Glutamatergic neuron (in vitro differentiated cells): ENCODE measurements at regions not wholly inside any gene's neighbourhood (a gene's known extent, or its start where the extent isn't known, plus 50 kb on each side); places are given as distances from the start of the nearest gene placed in this dataset.
"Not testable (repeated sequence)": the region's sequence is repeated elsewhere in the genome, so short reads cannot be mapped to it uniquely, and the experiment has no call there.

Source experiments
- DNase-seq: peaks from one replicate; pipeline ENCODE4 v3.0.0; 2022
- H3K27ac Mint-ChIP-seq: one replicate; pipeline ENCODE4 v1.8.0; 2020; ENCODE audit warnings: mild to moderate bottlenecking, mixed read lengths, inconsistent platforms; ENCODE audit not compliant: unreplicated experiment
- H3K27me3 Mint-ChIP-seq: one replicate; pipeline ENCODE4 v1.8.0; 2020; ENCODE audit warnings: mild to moderate bottlenecking, moderate library complexity, mixed read lengths, inconsistent platforms; ENCODE audit not compliant: unreplicated experiment
- H3K36me3 Mint-ChIP-seq: one replicate; pipeline ENCODE4 v1.8.0; 2020; ENCODE audit warnings: mild to moderate bottlenecking, mixed read lengths, inconsistent platforms; ENCODE audit not compliant: unreplicated experiment
- H3K4me1 Mint-ChIP-seq: one replicate; pipeline ENCODE4 v1.8.0; 2020; ENCODE audit warnings: mild to moderate bottlenecking, low read depth, mixed read lengths, inconsistent platforms; ENCODE audit not compliant: unreplicated experiment
- H3K4me3 Mint-ChIP-seq: one replicate; pipeline ENCODE4 v1.8.0; 2020; ENCODE audit warnings: mild to moderate bottlenecking, mixed read lengths, inconsistent platforms; ENCODE audit not compliant: unreplicated experiment
- H3K9me3 Mint-ChIP-seq: one replicate; pipeline ENCODE4 v1.8.0; 2020; ENCODE audit warnings: mild to moderate bottlenecking, moderate library complexity, mixed read lengths, inconsistent platforms; ENCODE audit not compliant: unreplicated experiment
- CTCF ChIP-seq: fragments of 200-600 bp; sonication (generic); IDR thresholded peaks from one replicate; pipeline ENCODE4 v1.5.0; 2021; ENCODE audit not compliant: partially characterized antibody, unreplicated experiment

GRCh38 chr2:41027095-41027494 lies 575.2 kb upstream of the SLC8A1 start:
- no peaks in the 10 kb centered on the region for H3K27me3 Mint-ChIP-seq
- no peak for TF ChIP-seq CTCF

GRCh38 chr2:41031282-41031681 lies 579.4 kb upstream of the SLC8A1 start:
- H3K9me3 Mint-ChIP-seq: no peaks in the 10 kb centered on the region
- H3K4me3 Mint-ChIP-seq: no peak overlapping the region
- no peak for DNase-seq
- no peak overlapping the region for H3K27ac Mint-ChIP-seq
- H3K4me1 Mint-ChIP-seq: no peaks in the 10 kb centered on the region
- H3K36me3 Mint-ChIP-seq: no peaks in the 10 kb centered on the region
- no peaks in the 10 kb centered on the region for H3K27me3 Mint-ChIP-seq
- TF ChIP-seq CTCF: no peak

More at GRCh38 chr2:41027095-41027494, 575.2 kb upstream of the SLC8A1 start:
- H3K4me1 Mint-ChIP-seq: peaks cover 11% of the 10 kb centered on the region
- no peak overlapping the region for H3K27ac Mint-ChIP-seq
- no peak for DNase-seq
- H3K4me3 Mint-ChIP-seq: no peak overlapping the region
- no peaks in the 10 kb centered on the region for H3K9me3 Mint-ChIP-seq
- no peaks in the 10 kb centered on the region for H3K36me3 Mint-ChIP-seq

- Mint-ChIP-seq H3K27me3 (no peaks in the 10 kb centered on the region), H3K27ac (no peak overlapping the region), H3K4me3 (no peak overlapping the region), H3K4me1 (no peaks in the 10 kb centered on the region), H3K9me3 (no peaks in the 10 kb centered on the region), H3K36me3 (no peaks in the 10 kb centered on the region)
- DNase-seq: no peak
- no peak for TF ChIP-seq CTCF
Observed at GRCh38 chr2:41032715-41033114, 580.8 kb upstream of the SLC8A1 start.

GRCh38 chr2:41033127-41033526 lies 581.2 kb upstream of the SLC8A1 start:
- Mint-ChIP-seq H3K4me3 (no peak overlapping the region), H3K36me3 (no peaks in the 10 kb centered on the region), H3K4me1 (no peaks in the 10 kb centered on the region), H3K27me3 (no peaks in the 10 kb centered on the region), H3K27ac (no peak overlapping the region), H3K9me3 (no peaks in the 10 kb centered on the region)
- DNase-seq: no peak
- no peak for TF ChIP-seq CTCF

GRCh38 chr2:41038408-41038807 lies 586.5 kb upstream of the SLC8A1 start:
- H3K4me3 Mint-ChIP-seq: no peak overlapping the region
- H3K36me3 Mint-ChIP-seq: no peaks in the 10 kb centered on the region
- no peaks in the 10 kb centered on the region for H3K4me1 Mint-ChIP-seq
- no peak for DNase-seq
- no peaks in the 10 kb centered on the region for H3K9me3 Mint-ChIP-seq
- H3K27me3 Mint-ChIP-seq: no peaks in the 10 kb centered on the region
- TF ChIP-seq CTCF: no peak
- no peak overlapping the region for H3K27ac Mint-ChIP-seq

- H3K36me3 Mint-ChIP-seq, H3K4me1 Mint-ChIP-seq, H3K27me3 Mint-ChIP-seq, H3K27ac Mint-ChIP-seq, DNase-seq, H3K9me3 Mint-ChIP-seq, H3K4me3 Mint-ChIP-seq: not testable (repeated sequence)
Observed at GRCh38 chr2:41039750-41040149, 587.9 kb upstream of the SLC8A1 start.
